Renal cortex interstitium (tissue), 11 donors: ENCODE measurements at regions not wholly inside any gene's neighbourhood (a gene's known extent, or its start where the extent isn't known, plus 50 kb on each side); places are given as distances from the start of the nearest gene placed in this dataset.
"Not testable (repeated sequence)": the region's sequence is repeated elsewhere in the genome, so short reads cannot be mapped to it uniquely, and the experiment has no call there.

Experiments
- DNase-seq, 11 donors: peaks; one replicate each; pipeline ENCODE4 v3.0.0-alpha.2; 2013; ENCODE audit warnings: low read depth in 9 of 11, low spot score in 4 of 11; ENCODE audit errors: extremely low read depth in 1 of 11

DNA sequence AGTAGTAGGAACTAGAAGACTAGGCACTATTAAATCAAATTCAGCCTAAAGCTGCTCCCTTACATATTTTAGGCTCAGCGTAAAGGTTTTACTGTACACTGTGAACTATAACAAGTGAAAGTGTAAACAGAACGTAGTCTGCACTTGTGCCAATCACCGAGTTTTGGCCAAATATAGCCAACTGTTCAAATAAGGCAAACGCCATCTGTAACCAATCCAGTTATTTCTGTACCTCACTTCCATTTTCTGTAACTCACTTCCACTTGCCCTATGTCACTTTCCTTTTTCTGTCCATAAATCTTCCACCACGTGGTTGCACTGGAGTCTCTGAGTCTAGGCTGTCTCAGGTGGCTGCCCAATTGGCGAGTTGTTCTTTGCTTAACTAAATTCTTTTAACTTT lies 2132.2 kb downstream of the LRRC4C start:
- no peak for DNase-seq

DNA sequence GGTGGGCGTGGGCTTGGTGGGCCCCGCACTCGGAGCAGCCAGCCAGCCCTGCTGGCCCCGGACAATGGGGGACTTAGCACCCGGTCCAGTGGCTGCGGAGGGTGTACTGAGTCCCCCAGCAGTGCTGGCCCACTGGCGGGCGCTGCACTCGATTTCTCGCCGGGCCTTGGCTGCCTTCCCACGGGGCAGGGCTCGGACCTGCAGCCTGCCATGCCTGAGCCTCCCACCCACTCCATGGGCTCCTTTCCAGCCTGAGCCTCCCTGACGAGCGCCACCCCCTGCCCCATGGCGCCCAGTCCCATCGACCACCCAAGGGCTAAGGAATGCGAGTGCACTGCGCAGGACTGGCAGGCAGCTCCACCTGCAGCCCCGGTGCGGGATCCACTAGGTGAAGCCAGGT lies 2147.6 kb downstream of the LRRC4C start:
- not testable (repeated sequence) for DNase-seq

DNA sequence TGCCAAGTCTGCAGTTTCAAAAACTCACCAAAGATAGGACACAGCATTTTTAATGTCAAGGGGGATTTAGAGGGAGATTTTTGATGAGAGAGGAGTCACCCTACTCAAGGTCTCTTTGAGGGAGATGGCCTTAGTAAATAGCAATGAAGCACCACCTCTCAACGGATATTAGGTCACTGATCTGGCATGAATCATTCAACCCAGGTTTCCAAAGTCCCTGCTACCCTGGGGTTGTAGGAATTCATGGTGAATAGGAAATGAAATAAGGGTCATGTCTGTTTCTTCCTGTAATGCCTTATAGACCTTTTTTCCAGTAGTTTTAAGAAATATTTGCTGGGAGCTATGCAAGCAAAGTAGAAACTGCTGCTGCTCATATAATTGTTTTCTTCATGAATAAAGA lies 2154.9 kb downstream of the LRRC4C start:
- no peak for DNase-seq

DNA sequence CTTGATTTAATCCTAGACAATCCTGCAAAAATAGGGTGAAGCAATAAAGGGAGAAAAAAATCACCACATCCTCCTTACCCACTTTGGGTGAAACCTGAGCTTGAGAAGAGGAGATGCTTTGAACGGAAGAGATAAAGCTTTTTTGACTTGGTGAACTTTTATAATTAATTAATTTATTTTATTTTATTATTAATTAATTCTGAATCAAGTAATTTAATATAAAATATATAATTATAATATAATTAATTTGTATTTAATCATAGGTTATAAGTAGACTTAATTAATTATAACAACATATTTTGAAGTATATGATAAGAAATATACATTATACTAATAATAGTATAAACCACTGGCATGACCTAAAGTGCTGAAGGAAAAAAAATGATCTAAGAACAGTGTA lies 2164.8 kb downstream of the LRRC4C start:
- no peak for DNase-seq

DNA sequence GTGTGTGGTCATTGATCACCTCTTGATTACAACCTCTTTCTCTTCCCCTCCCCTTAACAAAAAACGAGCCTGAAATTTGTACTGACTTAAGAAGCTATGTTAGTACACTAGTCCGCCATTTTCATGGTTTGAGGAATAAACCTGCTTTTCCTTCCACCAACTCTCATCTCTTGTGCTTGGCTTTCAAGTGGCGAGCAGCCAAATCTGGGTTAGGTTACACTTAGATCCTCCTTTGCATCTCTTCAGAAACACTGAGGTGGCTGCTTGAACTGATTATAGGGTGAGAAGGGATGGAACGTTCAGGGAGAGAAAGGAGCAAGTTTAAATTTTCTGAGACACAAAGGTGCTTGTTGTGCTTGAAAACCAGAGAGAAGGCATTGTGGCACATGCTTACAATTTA lies 2171.4 kb downstream of the LRRC4C start:
- DNase-seq = no peak

DNA sequence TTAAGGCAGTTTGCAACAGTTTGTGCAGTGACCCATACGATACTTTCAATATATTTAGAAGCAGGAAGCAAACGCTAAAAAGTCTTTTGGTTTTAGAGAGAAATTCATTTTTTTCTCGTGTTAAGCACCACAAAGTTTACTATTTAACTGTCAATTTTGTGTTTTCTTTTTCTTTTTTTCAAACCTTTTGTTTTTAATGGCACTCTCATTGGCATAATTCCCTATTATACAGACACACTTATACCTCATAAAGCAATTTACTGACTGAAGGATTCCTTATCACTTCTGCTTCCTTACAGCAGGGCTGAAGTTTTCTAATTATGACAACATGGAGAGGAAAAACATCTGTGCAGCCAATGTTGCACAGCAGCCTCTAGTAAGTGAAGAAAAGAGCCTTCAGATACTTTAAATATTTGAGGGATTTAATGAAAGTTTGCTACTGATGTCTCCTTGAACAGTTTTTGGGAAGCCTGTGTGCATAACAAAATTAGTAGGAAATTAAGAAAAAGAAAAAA lies 2191.2 kb downstream of the LRRC4C start:
- DNase-seq = peak; percentile 9 to 42 (median 25)

DNA sequence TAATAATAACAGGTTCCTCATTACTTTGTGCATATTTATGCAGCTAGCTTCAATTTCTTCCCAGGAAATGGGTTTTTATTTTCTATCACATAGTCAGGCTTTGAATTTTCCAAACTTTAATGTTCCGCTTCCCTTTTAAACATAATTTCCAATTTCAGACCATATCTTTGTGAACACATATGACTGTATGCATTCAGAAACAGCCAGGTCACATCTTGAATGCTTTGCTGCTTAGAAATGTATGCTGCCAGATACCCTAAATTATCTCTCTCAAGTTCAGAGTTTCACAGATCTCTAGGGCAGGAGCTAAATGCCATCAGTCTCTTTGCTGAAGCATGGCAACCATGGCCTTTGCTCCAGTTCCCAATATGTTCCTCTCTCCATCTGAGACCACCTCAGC lies 2203.8 kb downstream of the LRRC4C start:
- DNase-seq = no peak

DNA sequence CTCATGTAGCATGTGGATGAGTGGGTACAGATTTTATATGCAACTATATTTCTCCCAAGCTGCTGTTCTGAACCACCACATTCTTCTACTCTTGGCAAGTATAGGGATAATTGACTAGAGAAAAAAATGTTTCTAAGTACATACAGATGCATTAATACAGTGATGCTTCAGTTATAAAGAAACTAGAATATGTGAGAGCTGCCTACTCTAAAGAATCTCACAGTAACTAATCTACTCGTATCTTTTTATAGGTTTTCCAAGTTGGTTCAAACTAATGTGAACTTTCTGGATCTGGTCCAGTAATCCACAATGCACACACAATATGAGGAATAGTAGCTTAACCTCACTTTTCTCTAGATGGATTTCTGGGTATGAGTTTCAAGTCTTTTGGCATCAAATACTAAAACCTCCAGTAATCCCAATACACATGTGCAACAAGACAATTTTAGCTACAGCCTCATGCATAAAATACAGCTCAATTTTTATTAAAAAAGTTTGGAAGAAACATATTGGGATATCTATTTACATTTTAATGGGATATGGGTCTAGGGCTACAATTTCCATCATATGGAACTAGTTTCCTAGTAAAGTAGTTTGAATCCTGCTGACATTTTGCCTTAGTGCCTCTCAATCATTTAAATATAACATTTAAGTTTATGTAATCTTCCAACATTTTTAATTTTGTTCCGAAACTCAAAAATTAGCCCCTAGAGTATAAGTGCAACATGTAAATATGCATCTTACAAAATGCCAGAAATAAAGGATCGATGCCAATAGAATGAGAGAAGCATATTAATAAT lies 2209.7 kb downstream of the LRRC4C start:
- DNase-seq = no peak

DNA sequence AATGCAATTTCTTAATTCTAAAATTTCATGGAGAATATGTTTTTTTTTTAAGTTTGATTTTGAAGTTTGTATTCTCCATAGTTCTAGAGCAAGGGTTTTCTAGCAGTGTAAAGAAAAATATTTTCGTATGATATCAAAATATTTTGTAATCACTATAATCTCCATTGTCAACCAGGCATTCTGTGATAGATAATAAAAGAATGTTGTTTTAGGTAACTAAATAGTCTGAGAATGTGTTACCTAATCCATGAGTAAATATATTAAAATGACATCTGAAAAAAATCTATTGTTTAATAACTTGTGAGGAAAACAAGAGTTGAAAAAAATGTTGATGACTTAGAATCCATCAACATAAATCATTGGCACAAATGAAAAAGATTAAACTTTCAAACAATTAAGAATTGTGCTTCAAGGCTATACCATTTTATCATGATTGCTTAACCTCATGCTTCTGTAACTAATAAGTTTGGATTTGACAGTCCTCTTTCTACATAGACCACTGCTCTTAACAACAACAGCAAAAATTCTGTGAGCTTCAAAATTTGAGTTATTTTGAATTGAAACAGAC lies 2211.8 kb downstream of the LRRC4C start:
- no peak for DNase-seq

DNA sequence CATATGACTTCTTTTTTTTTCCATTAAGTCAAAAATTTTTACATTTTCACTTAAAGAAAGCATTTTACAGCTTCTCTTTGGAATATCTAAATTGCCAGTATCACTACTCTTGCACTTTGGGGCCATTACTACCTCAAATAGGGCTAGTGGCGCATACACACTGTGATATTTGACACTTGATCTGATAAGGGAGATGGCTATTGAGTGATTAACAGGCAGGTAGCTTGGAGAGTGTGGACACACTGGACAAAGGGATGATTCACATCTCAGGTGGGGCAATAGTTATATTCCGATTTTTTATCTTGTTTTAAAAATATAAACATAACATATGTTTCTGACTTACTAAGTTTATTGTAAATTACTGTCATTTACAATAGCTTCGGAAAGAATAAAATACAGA lies 2219.9 kb downstream of the LRRC4C start:
- DNase-seq = no peak

DNA sequence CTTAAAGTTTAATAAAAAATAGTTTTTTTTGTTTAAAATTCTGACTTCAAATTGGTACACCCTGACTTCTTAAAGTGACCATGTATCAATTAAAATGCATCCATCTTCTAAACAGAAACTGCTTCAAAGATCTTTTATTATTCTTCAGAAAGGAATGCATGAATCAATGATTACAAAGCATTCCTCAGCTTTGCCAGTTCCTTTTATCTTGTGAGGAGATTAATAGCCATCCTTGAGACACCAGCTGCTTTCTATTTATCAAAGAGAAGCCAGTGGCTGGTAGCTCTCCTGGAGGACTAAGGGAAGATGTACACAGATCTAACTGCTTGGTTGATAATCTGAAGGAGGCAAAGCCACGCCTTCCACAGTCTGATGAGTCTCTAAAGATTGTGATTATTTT lies 2222.5 kb downstream of the LRRC4C start:
- DNase-seq = no peak

DNA sequence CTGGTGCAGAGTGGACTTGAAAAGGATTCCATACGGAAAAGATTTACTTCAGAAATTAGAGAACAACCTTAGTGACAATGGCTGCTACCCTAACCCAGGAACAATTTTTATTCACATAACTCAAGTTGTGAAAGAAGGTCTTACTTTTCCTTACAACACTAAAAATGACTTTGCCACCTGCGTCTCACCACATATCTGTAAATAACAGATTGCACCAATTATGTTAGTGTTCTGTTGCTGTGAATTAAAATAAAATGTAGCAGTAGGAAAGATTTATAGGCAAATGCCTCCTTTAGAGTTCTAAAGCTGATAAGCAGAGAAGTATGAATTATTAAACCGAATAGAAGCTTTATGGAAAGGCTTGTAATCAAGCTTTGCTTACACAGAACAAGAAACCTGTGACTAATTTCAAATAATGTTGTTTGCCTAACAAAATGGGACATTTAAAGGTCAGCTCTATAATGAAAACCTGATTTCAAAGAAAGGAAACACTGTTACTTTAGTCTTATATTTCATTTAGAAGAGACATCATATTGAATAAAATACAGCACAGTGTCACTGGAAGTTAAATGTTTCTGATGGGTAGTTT lies 2237.8 kb downstream of the LRRC4C start:
- no peak for DNase-seq

DNA sequence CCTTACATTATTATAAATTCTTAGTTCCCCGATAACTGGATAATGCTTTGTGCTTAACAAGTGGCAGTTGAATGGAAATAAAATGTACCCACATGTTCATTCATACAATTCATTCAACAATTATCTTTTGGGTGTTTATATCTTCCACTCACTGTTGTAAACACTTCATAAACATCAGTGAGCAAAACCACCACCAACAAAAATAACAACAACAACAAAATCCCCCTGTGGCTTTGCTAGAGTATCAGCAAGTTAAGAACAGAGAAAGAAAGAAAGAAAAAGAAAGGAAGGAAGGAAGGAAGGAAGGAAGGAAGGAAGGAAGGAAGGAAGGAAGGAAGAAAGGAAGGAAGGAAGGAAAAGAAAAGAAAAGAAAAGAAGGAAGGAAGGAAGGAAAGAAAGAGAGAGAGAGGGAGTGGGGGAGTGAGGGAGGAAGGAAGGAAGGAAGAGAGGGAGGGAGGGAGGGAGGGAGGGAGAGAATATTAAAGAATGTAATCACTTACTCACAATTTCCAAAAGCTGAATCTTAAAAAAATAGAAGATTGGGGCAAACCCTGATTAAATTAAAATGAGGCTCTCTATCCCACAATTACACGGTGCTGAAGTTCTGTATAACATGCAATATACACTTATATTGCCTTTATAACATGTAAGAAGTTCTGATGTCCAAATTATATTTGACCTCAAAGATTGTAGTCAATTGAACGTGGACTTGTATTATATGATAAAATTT lies 2238.8 kb downstream of the LRRC4C start:
- DNase-seq = no peak

DNA sequence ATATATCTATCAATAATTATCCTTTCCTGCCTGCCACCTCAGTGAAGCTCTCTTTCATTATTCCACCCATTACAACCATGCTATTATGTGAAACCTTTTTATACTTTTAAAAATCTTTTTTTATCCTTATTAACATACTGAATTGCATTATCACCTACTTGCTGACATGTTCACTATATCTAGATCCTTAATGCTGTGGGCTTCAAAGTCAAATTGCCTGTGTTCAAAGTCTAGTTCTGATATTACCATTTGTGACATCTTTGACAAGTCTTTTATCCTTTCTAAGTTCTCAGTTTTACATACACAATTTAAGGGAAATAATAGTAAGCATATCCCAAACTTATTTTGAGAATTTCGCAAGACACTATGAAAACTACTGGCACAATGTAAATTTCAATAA lies 2239.4 kb downstream of the LRRC4C start:
- no peak for DNase-seq

DNA sequence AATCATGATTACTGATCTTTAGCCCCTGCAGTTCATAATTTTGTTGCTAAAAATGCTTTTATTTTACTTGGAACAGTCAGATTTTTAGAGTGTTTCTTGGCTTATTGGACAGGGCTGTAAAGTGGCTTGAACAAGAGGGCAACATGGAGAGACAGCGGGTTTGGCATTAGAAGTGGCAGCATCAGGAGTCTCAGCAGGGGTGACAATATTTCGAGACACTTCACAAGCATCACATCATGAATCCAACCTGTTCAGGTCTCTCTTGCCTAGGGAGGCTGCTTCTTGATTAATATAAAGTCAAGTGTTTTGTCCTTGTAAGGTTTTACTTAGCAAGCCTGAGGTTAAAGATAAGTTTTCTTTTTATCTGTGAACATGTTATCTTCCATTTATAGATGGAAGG lies 2249.5 kb downstream of the LRRC4C start:
- no peak for DNase-seq

DNA sequence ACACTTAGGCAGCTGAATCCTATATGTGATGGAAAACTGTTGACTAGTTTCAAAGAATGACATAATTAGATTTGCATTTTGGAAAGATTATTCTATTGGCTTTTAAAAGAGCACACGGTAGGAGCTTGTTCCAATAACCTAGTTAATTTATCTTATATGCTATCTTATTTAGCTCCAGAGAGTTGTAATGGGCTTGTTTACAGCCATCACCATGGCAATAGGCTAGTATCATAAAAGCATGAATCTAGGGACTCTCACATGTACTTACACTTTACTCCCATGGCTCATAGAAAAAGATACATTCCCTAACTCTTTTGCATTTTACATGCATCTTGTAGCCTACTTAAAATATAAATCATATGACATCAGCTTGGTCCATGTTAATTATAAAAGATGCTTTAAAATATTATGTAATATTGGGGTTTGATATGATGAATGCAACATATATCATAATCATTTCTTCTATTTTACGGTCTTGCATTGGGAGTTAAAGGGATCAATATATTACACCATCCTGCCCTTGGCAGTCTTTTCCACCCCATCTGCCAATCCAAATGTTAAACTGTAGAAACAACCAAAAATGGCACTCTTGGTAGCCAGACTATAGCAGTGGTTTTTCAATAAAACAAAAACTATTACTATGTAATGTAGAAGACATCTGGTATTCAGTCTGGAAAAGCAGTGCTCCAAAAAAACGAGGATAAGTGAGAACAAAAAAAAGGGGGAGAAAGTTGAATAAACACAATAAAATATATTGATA lies 2254.0 kb downstream of the LRRC4C start:
- DNase-seq = no peak

DNA sequence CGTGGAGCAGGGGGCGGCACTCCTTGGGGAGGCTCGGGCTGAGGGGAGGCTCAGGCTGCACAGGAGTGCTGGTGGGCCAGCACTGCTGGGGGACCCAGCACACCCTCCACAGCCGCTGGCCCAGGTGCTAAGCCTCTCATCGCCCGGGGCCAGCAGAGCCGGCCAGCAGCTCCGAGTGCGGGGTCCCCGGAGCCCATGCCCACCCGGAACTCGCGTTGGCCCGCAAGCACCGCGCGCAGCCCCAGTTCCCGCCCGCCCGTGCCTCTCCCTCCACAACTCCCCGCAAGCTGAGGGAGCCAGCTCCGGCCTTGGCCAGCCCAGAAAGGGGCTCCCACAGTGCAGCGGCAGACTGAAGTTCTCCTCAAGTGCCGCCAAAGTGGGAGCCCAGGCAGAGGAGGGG lies 2266.8 kb downstream of the LRRC4C start:
- no peak for DNase-seq

DNA sequence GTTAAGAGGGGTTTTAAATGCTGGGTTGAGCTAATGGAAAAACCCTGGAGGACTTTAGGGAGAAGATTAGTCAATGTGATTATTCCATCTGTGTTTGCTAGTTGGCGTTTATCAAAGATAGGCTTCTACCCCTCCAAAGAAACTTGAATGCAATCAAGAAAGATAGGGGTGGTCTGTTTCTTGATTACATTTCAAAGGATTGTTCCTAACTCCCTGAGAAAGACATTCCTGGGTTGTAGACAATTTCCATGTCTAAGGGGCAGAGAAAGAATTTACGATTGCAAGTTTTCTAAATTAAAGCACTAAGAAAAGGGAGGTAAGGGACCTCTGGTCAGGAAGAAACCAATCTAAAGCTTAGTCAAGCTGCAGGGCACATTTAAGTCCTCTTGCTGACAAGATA lies 2268.7 kb downstream of the LRRC4C start:
- DNase-seq = no peak

DNA sequence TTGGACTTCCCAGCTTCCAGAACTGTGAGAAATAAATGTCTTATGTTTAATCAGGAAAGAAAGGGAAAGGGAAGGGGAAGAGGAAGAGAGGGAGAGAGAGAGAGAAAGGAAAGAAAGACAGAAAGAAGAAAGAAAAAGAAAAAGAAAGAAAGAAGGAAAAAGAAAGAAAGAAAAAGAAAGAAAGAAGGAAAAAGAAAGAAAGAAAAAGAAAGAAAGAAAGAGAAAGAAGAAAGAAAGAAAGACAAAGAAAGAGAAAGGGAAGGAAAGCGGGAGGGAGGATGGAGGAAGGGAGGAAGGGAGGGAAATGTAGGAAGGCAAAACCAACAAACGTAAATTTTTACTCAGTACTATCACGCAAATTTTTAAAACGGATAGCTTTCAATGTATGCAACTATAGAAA lies 2281.8 kb downstream of the LRRC4C start:
- no peak for DNase-seq
